ENCODE measurements at regions not wholly inside any gene's neighbourhood (a gene's known extent, or its start where the extent isn't known, plus 50 kb on each side); places are given as distances from the start of the nearest gene placed in this dataset.
"Not testable (repeated sequence)": the region's sequence is repeated elsewhere in the genome, so short reads cannot be mapped to it uniquely, and the experiment has no call there.

DNA sequence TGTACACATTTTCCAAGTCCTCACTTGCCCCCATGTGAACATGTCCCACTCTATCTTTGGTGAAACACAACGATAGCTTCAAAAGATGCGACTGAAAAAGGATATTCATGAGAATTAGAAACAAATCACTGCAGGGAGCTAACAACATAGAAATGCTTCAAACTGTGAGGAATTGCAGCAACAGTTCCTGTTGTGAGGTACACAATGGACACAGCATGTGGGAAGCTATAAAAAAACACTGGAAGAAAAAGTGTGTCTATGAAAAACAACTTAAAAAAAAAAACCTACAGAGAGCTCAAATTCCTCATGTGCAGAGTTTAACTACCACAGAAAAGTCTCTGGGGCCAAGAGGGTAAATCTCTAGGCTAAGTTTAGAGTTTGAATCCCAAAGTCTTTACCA is 51.6 kb upstream of the BLTP1 start:
- no peak for DNase-seq

DNA sequence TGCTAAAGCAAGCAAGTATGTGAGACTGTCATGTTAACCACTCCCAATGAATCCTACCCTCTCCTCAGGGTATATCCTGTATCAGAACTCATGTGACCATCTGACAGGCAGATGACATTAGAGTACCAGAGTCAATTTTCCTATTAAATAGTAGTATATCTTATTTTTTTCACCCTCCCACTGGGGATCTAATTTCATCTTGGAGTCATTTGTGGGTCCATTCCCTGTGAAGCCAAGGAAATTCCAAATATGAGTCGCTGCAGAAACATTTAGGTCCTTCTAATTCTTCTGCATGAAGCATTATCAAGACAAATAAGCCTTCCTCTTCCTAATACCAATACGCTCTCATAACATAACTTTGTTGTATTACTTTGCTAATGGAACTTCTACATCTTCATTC is 52.2 kb upstream of the BLTP1 start:
- DNase-seq = peak; percentile 77

DNA sequence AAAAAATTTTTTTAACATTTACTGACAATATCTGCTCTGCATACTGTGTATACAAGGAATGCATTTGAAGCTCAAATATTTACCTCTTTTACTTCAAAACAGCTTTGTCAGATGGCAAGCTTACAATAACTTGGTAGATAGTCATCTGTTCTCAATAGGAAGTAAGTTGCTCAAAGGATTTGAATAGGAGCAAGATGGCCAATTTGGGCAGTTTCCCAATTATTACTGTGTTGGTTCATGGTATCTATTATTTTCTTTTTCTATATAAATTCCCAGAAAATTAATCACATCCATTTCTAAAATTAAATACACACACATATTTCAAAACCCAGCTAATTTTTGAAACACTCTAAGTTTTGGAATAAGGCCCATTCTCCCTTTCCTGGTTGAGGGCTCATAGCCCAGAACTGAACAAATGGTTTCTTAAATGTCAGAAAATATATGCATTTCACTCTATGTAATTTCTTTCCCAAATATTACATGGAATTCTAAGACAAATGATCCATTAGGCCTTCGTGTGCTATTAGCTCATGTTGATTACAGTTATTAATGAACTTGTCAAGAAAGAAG is 60.2 kb upstream of the BLTP1 start:
- no peak for DNase-seq

DNA sequence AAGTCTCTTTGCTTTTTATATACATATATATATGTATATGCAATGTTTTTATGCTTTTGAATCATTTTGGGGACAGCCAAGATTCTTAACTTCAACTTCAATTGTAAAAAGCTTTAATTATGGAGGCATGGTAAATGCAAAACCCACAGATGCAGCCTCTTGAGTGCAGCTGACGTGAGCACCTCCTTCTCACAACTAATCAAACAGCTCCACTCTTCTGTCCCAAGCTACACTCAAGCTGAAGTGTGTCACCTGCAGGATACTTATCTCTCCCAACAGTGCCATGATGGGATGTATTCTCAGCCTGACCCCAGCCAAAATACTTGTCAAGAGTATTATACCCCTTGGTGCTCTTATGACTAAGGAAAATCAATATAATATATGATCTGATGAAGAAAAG is 60.7 kb upstream of the BLTP1 start:
- DNase-seq = no peak

DNA sequence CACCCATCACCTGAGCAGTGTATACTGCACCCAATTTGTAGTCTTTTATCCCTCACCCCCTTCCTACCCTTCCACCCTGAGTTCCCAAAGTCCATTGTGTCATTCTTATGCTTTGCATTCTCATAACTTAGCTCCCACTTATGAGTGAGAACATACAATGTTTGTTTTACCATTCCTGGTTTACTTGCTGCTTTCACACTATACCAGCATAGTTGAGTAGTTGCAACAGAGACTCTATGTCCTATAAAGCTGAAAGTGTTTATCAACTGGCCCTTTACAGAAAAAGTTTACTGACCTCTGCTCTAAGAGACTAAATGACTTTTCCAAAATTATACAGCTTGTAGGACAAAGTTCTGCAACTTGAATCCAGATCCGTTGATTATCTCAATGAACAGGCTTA is 61.1 kb upstream of the BLTP1 start:
- DNase-seq = no peak

DNA sequence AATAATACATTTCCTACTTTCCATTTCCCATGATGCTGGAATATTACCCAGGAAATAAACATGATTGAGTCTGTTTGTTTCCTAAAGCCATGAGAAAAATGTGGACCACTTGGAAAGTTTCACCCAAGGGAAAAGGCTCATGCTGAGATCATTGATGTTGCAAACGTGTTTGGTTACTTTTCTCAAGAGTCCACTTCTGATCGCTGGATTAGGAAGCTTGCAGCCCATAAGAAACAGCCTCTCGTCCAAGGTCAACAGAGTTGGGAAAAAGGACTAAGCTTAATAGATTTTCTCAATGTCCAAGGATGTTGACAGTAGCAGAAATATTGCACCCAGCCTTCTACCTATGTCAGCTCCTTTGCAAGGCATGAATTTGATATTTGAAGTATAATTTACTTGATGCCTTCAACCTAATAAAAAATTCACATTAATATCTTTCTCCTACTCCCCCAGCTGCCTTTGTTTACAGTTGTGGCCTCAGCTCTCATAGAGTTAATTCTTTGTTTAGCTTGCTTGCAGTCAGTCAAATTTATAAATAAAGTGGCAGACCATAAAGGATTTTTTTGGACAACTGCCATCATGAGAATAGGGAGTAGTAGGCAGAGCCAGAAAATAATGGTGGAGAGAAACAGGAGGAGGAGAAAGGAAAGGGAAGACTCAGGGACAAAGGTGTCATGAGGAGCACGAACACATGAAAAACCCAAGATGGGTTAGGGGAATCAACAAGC is 65.6 kb upstream of the BLTP1 start:
- DNase-seq = peak; percentile 8

DNA sequence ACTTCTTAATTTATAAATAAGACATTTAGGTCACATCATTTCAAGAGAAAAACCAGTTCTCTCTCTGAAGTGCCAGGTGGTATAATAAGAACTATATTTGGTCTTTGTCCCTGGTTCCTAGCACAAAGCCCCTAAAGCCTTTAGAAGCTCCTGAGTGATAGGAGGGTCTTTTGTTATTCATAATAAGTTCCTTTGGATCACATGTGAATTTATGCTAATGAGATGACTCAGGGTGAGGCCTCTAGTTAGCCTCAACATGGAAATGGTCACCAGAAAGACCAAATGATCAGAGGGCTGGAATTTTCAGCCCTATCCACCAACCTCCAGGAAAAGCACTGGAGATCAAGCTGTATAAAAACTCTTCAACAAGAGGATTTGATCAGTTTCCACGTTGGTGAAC is 68.1 kb upstream of the BLTP1 start:
- DNase-seq = no peak

DNA sequence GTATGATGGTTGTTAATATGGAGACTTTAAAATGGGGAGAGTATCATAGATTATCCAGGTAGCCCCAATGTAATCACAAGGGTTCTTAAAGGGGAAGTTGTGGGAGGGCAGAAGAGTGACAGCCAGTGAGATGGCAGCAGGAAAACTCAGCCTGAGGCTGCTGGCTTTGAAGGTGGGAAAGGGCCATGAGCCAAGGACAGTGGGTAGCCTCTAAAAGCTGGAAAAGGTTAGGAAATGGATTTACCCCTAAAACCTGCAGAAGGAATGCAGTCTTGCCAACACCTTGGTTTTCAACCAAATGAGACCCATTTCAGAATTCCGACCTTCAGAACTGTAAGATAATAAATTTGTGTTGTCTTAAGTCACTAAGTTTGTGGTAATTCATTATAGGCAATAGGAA is 68.8 kb upstream of the BLTP1 start:
- no peak for DNase-seq

DNA sequence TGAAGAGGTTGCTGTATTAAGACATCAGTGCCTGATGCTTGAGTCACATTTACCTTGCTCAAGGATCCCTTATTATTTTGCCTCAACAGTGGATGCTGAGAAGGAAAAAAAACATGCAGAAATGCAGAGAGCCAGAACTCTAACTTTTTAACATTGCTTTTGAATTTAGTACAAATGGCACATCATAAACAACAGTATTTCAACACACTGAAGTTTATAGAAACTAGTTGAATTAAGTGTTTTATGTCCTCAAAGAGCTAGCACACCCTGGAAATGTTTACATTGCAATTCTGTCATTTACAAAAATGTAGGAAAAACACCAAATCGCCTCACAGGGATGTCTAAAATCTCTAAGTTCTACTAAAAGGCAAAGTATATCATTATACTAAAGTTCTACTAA is 69.5 kb upstream of the BLTP1 start:
- DNase-seq = no peak

DNA sequence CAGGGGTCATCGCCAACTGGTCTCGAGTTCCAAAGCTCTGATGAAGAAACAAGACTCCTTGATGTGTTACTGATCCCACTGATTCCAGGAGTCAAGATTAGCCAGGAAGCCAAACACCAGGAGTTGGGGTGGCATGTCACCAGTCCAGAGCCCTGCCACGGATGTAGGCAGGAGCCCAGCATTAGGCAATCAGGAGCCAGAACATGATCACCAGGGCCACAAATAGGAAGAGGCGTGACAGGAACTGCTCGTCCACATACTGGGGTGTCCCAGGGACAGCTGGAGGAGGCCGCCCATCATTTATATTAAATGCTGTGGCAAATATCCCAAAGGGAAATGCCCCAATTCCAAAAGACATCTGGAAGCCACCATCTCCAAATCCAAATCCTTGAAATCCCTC is 74.5 kb upstream of the BLTP1 start:
- DNase-seq = not testable (repeated sequence)

DNA sequence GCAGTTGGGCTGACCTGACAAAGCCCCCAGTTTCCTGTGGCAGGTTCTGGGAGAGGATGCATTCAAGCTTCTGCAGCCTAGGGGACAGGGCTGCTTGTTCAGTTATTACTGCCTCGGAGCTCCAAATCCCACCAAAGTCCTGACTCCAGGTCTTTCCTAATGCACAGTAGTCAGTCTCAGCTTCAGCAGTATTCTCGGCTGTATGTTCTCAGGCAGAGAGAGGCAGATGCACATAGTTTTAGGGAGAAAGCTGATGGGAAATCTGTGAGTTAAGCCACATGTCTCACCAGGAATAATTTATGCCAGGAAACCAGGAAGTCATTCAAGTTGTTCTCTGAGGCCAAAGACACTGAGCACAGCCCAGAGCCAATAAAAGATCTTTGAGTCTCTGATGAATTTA is 75.3 kb upstream of the BLTP1 start:
- DNase-seq = peak; percentile 48

DNA sequence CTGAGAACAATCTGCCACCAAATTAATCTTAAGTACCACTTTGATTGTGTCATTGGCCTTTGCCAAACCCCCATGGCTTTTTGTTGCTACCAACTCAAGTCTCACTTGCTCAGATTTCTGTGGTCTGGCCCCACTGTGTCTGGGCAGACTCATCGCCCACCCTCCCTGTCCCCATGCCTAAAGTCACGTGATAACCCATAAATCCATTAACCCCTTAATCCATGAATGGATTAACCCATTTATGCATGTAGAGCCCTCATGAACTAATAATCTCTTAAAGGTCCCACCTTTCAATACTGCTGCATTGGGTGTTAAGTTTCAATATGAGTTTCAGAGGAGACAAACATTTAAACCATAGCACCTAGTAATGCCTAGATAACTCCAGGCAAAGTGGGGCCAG is 78.5 kb upstream of the BLTP1 start:
- no peak for DNase-seq

DNA sequence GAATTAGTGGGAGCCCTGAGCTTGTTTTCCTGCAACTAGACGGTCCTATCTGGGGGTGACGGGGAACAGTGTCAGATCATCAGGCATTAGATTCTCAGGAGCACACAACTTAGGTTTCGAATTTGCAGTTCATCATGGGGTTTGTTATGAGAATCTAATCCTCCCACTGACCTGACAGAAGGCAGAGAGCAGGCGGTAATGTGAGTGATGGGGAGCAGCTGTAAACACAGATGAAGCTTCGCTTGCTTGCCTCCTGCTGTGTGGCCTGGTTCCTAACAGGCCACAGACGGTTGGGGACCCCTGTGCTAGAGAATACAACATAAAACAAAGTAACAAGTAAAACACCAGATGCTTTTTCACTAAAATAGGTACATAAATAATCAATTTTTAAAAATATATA is 86.2 kb upstream of the BLTP1 start:
- DNase-seq = no peak

DNA sequence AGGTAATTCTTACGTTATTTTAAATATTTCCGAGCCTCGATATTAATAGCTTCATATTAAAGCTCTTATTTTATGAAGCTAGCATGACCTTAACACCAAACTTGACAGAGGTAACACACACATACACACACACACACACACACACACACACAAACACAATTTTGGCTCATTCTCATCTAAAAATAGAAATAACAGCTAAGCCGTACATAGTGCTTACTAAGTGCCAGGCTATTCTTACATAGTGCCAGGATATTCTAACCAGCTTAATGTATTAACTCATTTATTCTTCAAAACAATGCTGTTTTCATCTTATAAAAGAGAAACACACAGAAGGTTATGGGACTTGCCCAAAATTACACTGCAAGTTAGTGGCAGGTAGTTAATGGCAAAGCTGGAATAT is 87.0 kb upstream of the BLTP1 start:
- DNase-seq = no peak

DNA sequence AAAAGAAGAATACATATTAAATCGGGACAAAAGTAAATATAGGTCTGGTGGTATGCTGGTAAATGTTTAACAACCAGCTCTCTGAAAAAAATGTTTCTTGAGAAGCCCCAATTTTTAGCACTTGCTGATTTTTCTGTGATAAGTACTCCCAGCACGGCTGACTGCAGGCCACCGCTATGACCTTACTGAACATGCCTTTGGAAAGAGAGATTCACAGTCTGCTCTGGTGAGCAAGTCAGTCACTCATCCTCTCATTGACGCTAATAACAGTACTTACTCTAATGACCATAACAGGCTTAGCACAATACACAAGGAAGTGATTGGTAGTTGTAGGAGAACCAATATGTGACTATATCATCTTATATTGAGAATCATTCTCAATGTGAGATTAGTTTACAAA is 98.9 kb upstream of the BLTP1 start:
- no peak for DNase-seq

DNA sequence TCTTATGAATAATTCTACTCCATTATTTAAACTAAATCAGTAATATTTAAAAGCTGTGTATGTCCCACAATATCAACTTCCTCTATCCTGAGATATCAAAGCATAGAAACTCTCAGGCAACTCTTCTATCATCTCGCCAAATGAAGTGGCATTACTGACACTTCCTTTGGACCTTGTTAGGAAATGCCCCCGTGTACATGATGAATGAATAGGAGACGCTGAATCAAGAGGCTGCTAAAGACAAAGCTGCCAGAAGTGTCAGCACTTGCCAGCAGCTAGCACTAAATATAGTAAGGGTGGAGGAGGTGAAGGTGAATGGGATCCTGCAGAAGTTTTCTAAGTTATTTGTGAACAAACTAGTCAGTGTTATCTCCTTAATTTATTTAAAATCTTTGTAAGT is 99.5 kb upstream of the BLTP1 start:
- DNase-seq = no peak

DNA sequence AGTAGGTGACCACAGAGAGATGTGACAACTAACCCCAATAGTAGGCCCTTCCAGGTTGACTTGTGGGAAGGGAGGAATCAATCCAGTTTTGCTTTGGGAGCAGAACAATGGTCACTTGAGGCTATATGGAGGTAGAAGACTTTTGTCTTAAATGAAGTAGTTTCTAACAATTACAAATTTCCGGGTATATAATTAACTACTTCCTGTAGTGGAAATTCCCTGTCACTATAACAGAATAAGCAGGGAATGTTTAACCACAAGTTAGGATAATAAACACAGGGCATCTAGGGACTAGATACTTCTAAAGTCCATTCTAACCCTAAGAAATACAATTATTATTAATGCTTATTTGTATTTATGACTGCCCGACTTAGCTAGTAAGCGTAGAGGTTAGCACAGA is 99.0 kb upstream of the TRPC3 start:
- no peak for DNase-seq

DNA sequence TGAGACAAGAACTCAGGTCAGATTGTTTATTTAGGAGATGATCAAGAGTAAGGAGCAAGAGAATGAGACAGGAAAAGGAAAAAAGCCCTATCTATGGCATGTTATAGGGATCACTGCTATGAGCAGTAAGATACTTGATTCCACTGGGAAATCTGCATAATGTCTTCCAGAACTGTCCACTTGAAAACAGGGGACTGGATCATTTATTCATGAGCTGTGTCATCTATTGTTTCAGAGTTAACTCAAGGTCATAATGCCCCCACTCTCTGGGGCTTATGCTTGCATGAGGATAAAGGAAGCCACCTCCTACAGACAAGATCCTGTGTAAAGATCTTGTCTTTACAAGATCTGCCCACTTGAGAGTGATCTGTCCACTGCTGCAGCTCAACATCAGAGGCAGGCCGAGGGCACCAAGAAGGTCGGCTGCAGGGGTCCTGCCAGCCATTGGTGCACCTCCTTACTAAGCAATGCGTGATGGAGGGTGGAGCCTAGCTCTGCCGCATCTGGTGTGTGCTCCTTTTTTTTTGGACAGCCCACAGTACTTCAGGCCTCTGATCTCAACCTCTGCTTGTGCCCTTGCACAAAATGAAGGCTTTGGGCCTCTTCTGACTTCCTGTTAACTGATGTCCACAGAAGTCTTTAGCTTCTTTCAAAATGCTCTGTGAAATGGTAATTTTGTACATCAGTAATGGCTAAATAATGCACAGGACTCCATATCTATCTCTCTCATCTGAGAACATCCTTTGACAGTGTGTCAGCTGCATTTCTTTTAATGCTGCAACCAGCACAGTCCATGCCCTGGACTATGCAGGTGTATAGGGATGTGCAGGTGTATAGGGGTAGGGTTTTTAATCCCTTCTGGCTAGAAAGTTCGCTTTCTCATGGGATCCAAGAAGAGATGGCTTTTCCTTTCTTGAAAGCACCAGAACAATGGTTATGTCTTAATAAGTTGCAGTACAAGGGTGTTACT is 95.9 kb upstream of the TRPC3 start:
- no peak for DNase-seq

DNA sequence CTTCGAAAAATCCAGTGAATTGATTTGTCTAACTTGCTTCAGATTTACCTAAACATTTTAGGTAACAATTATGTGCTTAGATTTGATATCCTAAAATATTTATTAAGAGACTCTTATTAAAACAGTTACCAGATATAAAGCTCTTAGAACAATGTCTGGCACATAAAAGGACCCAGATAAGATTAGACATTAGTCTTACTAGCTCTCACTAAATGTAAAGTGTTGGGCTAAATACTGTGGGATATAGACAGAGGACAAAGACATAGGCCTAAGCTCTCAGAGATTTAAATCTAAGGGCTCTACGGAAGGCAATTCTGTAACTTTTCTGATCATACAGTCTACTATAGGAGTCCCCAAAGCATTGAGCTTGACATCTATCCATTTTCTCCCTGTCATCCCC is 94.4 kb upstream of the TRPC3 start:
- no peak for DNase-seq

DNA sequence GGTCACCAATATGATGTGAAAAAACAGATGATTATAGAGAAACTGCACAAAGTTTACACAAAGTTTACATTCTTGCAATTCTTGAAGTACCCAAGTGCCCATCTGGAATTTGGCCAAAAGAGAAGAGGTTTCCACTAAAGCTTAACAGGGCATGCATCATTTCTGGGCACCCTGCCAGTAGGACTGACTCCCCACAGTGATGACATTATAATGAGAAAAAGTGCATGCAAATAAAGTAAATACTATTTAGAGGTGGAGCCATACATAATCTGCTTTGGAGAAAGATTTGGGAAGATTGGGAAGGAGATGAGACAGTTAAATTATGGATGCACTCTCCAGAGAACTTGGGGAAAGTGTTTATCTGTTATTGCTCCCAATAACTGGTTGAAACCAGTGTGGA is 93.7 kb upstream of the TRPC3 start:
- DNase-seq = peak; percentile 99

DNA sequence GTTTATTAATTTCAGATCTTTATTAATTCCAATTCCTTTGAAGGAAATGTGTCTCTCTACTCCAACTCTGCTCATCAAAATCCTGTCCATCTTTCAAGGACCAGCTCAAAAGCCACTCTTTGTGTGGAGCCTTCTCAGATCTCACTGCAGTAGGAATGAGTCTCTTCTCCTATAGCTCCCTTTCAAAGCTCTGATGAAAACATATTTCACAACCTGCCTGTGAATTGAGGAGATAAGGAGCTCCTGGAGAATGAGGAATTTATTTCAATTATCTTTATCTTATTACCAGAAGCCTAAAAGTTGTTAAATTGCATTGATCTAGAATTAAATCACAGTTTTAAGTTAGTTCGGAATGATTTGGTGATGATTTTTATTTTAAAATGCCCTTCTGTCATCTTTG is 92.6 kb upstream of the TRPC3 start:
- no peak for DNase-seq

DNA sequence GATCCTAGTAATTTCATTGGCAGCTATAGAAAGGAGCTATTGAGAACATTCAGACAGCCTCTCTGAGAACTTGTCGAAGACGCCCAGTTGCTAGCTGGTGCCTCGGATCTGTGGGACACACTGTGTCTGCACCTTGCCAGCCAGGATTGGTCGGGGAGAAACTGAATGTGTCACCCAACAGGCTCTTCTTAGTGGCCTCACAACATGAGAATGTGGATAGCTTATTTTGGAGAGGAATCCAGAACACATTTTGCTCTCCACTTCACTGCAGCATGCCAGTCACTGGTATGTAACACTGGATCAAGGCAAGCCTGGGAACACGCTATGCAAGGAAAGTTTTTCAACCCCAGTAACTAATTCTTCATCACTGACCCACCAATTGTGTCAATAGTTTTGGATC is 89.5 kb upstream of the TRPC3 start:
- DNase-seq = no peak

DNA sequence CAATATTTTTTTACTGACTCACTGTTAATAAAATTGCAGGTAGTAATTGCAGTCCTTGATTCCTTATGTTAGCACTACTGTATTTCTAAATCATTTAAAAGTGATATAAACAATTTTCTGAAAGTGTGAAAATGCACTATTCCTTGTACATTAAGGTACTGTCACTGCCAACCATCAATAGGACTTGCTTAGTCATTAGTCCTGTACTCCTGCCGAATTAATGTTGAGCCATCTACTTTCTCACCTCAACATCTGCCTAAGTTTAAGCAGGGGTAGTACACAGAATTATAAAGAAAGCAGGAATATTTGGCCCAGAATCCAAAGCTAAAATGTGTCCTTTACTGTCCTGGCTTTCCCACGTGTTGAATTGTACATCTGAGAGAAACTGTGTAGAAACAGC is 87.0 kb upstream of the TRPC3 start:
- DNase-seq = peak; percentile 5

DNA sequence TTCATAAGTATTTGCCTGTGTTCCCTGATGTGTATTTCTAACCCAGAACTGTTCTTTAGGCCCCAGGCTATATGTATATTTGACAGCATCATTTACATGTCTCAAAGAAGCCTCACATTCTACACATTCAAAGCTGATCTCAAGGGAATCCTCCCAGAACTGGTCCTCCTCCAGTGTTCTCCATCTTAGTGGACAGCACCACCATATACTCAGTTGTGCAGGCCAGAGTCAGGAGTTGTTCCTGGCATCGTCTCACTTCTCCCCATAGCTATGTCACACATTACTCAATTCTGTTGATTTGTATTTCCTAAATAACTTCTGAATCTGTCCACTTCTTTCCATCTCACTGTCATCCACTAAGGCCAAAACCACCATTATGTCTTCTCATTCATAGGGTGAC is 82.8 kb upstream of the TRPC3 start:
- DNase-seq = no peak
